Esophagus muscularis mucosa (tissue), 4 donors: ENCODE measurements at regions not wholly inside any gene's neighbourhood (a gene's known extent, or its start where the extent isn't known, plus 50 kb on each side); places are given as distances from the start of the nearest gene placed in this dataset.

ENCODE experiments used
- DNase-seq: peaks from one replicate; pipeline ENCODE4 v3.0.0-alpha.2; 2017; ENCODE audit errors: extremely low spot score
- H3K27ac ChIP-seq, 4 donors: fragments of 200-600 bp; sonication (generic); replicated peaks in 1 of 4; 1 replicate in 3 of 4; 2 replicates in 1 of 4; pipeline ENCODE4 v1.5.1; 2016 to 2019; ENCODE audit warnings: mild to moderate bottlenecking in 1 of 4
- H3K27me3 ChIP-seq, 4 donors: fragments of 200-600 bp; sonication (generic); one replicate each; pipeline versions ENCODE4 v1.5.1 to v1.6.0; 2016 to 2019
- H3K36me3 ChIP-seq, 4 donors: fragments of 200-600 bp; sonication (generic); one replicate each; pipeline ENCODE4 v1.5.1; 2016 to 2019
- H3K4me1 ChIP-seq, 4 donors: fragments of 200-600 bp; sonication (generic); one replicate each; pipeline ENCODE4 v1.5.1; 2016 to 2019
- H3K4me3 ChIP-seq, 4 donors: fragments of 200-600 bp; sonication (generic); 1 replicate in 2 of 4; 2 replicates in 2 of 4; pipeline ENCODE4 v1.5.1; 2016 to 2019; ENCODE audit warnings: mild to moderate bottlenecking in 4 of 4, moderate library complexity in 1 of 4
- H3K9me3 ChIP-seq, 4 donors: fragments of 200-600 bp; sonication (generic); 1 replicate in 3 of 4; 2 replicates in 1 of 4; pipeline ENCODE4 v1.5.1; 2016 to 2019
- EP300 ChIP-seq: sonication (generic); formaldehyde crosslinking; IDR thresholded peaks from one replicate; pipeline ENCODE4 v1.6.1; 2017; ENCODE audit warnings: antibody characterized with exemption
- POLR2A ChIP-seq: fragments of 450-650 bp; IDR thresholded peaks from one replicate; pipeline ENCODE4 v1.6.1; 2017; ENCODE audit warnings: antibody characterized with exemption, moderate library complexity, mild to moderate bottlenecking, low read depth
- POLR2AphosphoS5 ChIP-seq, 2 donors: sonication (generic); formaldehyde crosslinking; IDR thresholded peaks; one replicate each; pipeline ENCODE4 v1.6.1; 2017; ENCODE audit warnings: antibody characterized with exemption in 2 of 2
- WGBS: methylation state at CpG from one replicate; pipeline ENCODE4 v1.1.5; 2018; 5-methylcytosine and 5-hydroxymethylcytosine counted together
- intact Hi-C: fragments of 100-400 bp; cut with DNase I; formaldehyde crosslinking; loops from one replicate; pipeline ENCODE4 v1.15.1; 2023
- TF ChIP-seq, protein P1 (sequence below), 3 experiments: fragments of 200-600 bp in 2 of 3; fragments of 450-650 bp in 1 of 3; sonication (generic) in 2 of 3; IDR thresholded peaks; one replicate each; pipeline ENCODE4 v1.5.1; 2017 to 2019; ENCODE audit warnings: antibody characterized with exemption in 3 of 3, mild to moderate bottlenecking in 2 of 3, moderate library complexity in 1 of 3

- Histone ChIP-seq H3K4me3 (no peak overlapping the region), H3K36me3 (no peaks in the 10 kb centered on the region), H3K4me1 (peaks cover 7 to 37% (median 28%) of the 10 kb centered on the region in 4 donors), H3K27me3 (no peaks in the 10 kb centered on the region), H3K27ac (peak overlapping the region in 1 of 4 donors; percentile 41), H3K9me3 (no peaks in the 10 kb centered on the region)
- WGBS: 41% methylated on average over 14 of the region's 14 CpGs
- intact Hi-C loops: no loop called here
- DNase-seq: no peak
- TF ChIP-seq EP300 (no peak), POLR2AphosphoS5 (IDR thresholded peaks at IDR 0.05) (no peak), POLR2A (no peak)
- TF ChIP-seq, protein P1, sequence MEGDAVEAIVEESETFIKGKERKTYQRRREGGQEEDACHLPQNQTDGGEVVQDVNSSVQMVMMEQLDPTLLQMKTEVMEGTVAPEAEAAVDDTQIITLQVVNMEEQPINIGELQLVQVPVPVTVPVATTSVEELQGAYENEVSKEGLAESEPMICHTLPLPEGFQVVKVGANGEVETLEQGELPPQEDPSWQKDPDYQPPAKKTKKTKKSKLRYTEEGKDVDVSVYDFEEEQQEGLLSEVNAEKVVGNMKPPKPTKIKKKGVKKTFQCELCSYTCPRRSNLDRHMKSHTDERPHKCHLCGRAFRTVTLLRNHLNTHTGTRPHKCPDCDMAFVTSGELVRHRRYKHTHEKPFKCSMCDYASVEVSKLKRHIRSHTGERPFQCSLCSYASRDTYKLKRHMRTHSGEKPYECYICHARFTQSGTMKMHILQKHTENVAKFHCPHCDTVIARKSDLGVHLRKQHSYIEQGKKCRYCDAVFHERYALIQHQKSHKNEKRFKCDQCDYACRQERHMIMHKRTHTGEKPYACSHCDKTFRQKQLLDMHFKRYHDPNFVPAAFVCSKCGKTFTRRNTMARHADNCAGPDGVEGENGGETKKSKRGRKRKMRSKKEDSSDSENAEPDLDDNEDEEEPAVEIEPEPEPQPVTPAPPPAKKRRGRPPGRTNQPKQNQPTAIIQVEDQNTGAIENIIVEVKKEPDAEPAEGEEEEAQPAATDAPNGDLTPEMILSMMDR (IDR thresholded peaks at IDR 0.05): no peak
These were observed 97.1 kb downstream of the ENC1 start for GRCh38 chr5:74543162-74543995.

GRCh38 chr5:74542482-74542881 lies 98.0 kb downstream of the ENC1 start:
- Histone ChIP-seq H3K9me3 (no peaks in the 10 kb centered on the region), H3K4me3 (no peak overlapping the region), H3K27ac (no peak overlapping the region), H3K27me3 (no peaks in the 10 kb centered on the region), H3K36me3 (no peaks in the 10 kb centered on the region), H3K4me1 (peaks cover 15 to 46% (median 37%) of the 10 kb centered on the region in 4 donors)
- no peak for DNase-seq
- intact Hi-C loops: no loop called here
- WGBS: 87% methylated on average over 3 of the region's 3 CpGs
- no peak for TF ChIP-seq POLR2A
- TF ChIP-seq POLR2AphosphoS5 (IDR thresholded peaks at IDR 0.05): no peak
- no peak for TF ChIP-seq EP300
- TF ChIP-seq, protein P1 (IDR thresholded peaks at IDR 0.05): no peak

DNA sequence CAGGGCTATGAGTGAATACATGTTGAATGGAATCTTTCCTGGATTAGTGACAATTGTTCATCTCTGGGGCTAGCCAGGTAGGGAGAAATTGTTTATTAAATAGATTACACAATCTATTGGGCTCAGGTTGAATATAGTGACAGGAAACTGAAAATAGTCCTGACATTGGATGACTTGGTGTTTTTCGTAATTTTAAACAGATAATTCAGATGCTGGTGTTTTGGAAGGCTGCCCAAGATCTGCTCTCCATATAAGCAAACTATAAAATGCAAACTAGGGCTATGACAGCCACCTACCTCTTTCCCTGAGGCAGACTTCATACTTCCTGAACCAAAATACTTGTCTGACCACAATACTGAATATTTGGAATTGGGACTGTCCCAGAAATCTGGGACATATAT lies 99.1 kb downstream of the ENC1 start:
- no peaks in the 10 kb centered on the region for H3K36me3 ChIP-seq
- 39% methylated on average over 1 of the region's 1 CpG for WGBS
- no peak overlapping the region for H3K4me3 ChIP-seq
- no peaks in the 10 kb centered on the region for H3K9me3 ChIP-seq
- no peak for TF ChIP-seq EP300
- no peak for TF ChIP-seq POLR2AphosphoS5 (IDR thresholded peaks at IDR 0.05)
- TF ChIP-seq, protein P1 (IDR thresholded peaks at IDR 0.05): no peak
- TF ChIP-seq POLR2A: no peak
- H3K27ac ChIP-seq: no peak overlapping the region
- intact Hi-C loops: no loop called here
- H3K4me1 ChIP-seq: peaks cover 19 to 57% (median 47%) of the 10 kb centered on the region in 4 donors
- H3K27me3 ChIP-seq: no peaks in the 10 kb centered on the region
- DNase-seq: no peak

GRCh38 chr5:74540622-74541021 lies 99.9 kb downstream of the ENC1 start:
- Histone ChIP-seq H3K9me3 (no peaks in the 10 kb centered on the region), H3K27ac (no peak overlapping the region), H3K36me3 (no peaks in the 10 kb centered on the region), H3K4me3 (no peak overlapping the region), H3K4me1 (peaks cover 19 to 61% (median 50%) of the 10 kb centered on the region in 4 donors), H3K27me3 (no peaks in the 10 kb centered on the region)
- TF ChIP-seq EP300 (no peak), POLR2AphosphoS5 (IDR thresholded peaks at IDR 0.05) (no peak), POLR2A (no peak)
- TF ChIP-seq, protein P1 (IDR thresholded peaks at IDR 0.05): no peak
- no peak for DNase-seq
- 94% methylated on average over 1 of the region's 1 CpG for WGBS
- intact Hi-C loops: no loop called here
